Lower leg skin (tissue), 3 donors: ENCODE measurements at regions not wholly inside any gene's neighbourhood (a gene's known extent, or its start where the extent isn't known, plus 50 kb on each side); places are given as distances from the start of the nearest gene placed in this dataset.

Experiments
- POLR2A ChIP-seq, 2 donors: fragments of 450-650 bp; IDR thresholded peaks; one replicate each; pipeline ENCODE4 v1.6.1; 2016 to 2017; ENCODE audit warnings: antibody characterized with exemption in 2 of 2, mild to moderate bottlenecking in 1 of 2, moderate library complexity in 1 of 2
- TF ChIP-seq, protein P1 (sequence below), 3 donors: fragments of 450-650 bp; IDR thresholded peaks; one replicate each; pipeline ENCODE4 v1.5.1; 2016; ENCODE audit warnings: antibody characterized with exemption in 3 of 3, mild to moderate bottlenecking in 3 of 3, moderate library complexity in 2 of 3

DNA sequence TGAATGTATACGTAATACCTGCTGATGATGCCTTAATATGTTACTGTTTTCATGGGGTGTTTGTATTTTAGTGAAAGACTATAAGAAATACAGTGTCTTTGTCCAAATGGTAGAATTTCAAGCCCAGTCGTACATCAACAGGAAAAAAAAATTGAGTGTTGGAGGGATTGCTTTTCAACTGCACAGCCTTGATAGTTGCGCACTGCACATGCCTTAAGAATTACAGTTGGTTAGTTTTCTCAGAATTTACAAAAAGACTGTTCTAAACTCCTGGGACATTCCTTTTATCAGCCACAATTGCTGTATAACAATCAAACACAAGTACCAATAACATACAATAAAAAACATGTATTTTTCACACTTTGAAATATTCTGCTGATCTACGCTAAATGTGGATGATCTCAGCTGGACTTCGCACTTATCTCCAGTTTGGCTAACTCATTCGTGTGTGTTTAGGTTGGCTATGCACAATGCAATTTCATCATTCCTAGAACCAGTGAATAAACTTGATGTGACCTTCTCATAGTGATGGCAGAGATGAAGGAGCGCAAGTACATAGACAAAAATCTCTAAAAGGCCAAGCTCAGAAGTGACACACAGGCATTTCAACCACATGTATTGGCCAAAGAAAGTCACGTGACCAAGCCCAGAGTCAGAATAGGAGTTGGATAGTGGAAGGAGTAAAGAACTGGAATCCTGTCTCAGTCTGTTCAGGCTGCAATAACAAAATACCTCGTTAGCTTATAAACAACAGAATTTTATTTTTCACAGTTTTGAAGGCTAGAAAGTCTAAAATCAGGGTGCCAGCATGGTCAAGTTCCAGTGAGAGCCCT is 152.3 kb downstream of the IPMK start:
- TF ChIP-seq, protein P1, sequence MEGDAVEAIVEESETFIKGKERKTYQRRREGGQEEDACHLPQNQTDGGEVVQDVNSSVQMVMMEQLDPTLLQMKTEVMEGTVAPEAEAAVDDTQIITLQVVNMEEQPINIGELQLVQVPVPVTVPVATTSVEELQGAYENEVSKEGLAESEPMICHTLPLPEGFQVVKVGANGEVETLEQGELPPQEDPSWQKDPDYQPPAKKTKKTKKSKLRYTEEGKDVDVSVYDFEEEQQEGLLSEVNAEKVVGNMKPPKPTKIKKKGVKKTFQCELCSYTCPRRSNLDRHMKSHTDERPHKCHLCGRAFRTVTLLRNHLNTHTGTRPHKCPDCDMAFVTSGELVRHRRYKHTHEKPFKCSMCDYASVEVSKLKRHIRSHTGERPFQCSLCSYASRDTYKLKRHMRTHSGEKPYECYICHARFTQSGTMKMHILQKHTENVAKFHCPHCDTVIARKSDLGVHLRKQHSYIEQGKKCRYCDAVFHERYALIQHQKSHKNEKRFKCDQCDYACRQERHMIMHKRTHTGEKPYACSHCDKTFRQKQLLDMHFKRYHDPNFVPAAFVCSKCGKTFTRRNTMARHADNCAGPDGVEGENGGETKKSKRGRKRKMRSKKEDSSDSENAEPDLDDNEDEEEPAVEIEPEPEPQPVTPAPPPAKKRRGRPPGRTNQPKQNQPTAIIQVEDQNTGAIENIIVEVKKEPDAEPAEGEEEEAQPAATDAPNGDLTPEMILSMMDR (IDR thresholded peaks at IDR 0.05): no peak
- no peak for TF ChIP-seq POLR2A (IDR thresholded peaks at IDR 0.05)
